CD14-positive monocyte (primary cell): ENCODE measurements at regions not wholly inside any gene's neighbourhood (a gene's known extent, or its start where the extent isn't known, plus 50 kb on each side); places are given as distances from the start of the nearest gene placed in this dataset.

ENCODE experiments used
- DNase-seq, 3 donors: peaks; one replicate each; pipeline ENCODE4 v3.0.0-alpha.2; 2011 to 2022
- H2AFZ ChIP-seq: 2 replicates; pipeline ENCODE4 v1.6.0; 2012; ENCODE audit warnings: mild to moderate bottlenecking, low read depth, low read length, inconsistent platforms; ENCODE audit not compliant: insufficient read depth, poor library complexity, severe bottlenecking
- H3K27ac ChIP-seq, 2 donors: 1 replicate in 1 of 2; 2 replicates in 1 of 2; pipeline ENCODE4 v1.5.1; 2012 to 2013; ENCODE audit warnings: low read length in 2 of 2, control low read depth in 1 of 2, inconsistent platforms in 1 of 2, low read depth in 1 of 2, mild to moderate bottlenecking in 1 of 2
- H3K27me3 ChIP-seq, 2 donors: one replicate each; pipeline versions ENCODE4 v1.6.0 to v1.6.1; 2011 to 2013; ENCODE audit warnings: low read length in 2 of 2; ENCODE audit not compliant: control insufficient read depth in 2 of 2, insufficient read depth in 2 of 2
- H3K36me3 ChIP-seq, 2 donors: replicated peaks in 1 of 2; 1 replicate in 1 of 2; 2 replicates in 1 of 2; pipeline versions ENCODE4 v1.5.1 to v1.6.1; 2012 to 2013; ENCODE audit warnings: low read length in 2 of 2, control low read depth in 1 of 2, inconsistent platforms in 1 of 2, mild to moderate bottlenecking in 1 of 2; ENCODE audit not compliant: insufficient read depth in 2 of 2, control insufficient read depth in 1 of 2
- H3K4me1 ChIP-seq, 2 donors: 1 replicate in 1 of 2; 2 replicates in 1 of 2; pipeline versions ENCODE4 v1.5.1 to v1.6.1; 2012 to 2013; ENCODE audit warnings: low read length in 2 of 2, control low read depth in 1 of 2, inconsistent platforms in 1 of 2, mild to moderate bottlenecking in 1 of 2, moderate library complexity in 1 of 2; ENCODE audit not compliant: insufficient read depth in 2 of 2, control insufficient read depth in 1 of 2
- H3K4me2 ChIP-seq: replicated peaks from 2 replicates; pipeline ENCODE3; 2012; ENCODE audit warnings: low read length, moderate library complexity, mild to moderate bottlenecking; ENCODE audit not compliant: poor library complexity, severe bottlenecking; ENCODE audit errors: extremely low read depth
- H3K4me3 ChIP-seq, 3 experiments: fragments of 200-600 bp in 1 of 3; sonication (generic) in 1 of 3; replicated peaks in 1 of 3; 1 replicate in 2 of 3; 2 replicates in 1 of 3; pipeline ENCODE4 v1.5.1; 2011 to 2013; ENCODE audit warnings: low read length in 3 of 3, mild to moderate bottlenecking in 3 of 3, control low read depth in 2 of 3, low read depth in 2 of 3, inconsistent platforms in 1 of 3, moderate library complexity in 1 of 3
- H3K79me2 ChIP-seq: 2 replicates; pipeline ENCODE4 v1.6.0; 2012; ENCODE audit warnings: mild to moderate bottlenecking, control low read depth, inconsistent platforms, low read length, moderate library complexity; ENCODE audit not compliant: insufficient read depth
- H3K9ac ChIP-seq: 2 replicates; pipeline ENCODE4 v1.6.0; 2017; ENCODE audit warnings: low read length, mild to moderate bottlenecking; ENCODE audit not compliant: insufficient read depth, poor library complexity, severe bottlenecking
- H3K9me3 ChIP-seq, 2 donors: replicated peaks in 1 of 2; 1 replicate in 1 of 2; 2 replicates in 1 of 2; pipeline versions ENCODE4 v1.5.1 to v1.6.1; 2012 to 2013; ENCODE audit warnings: low read length in 2 of 2, control low read depth in 1 of 2; ENCODE audit not compliant: control insufficient read depth in 1 of 2, insufficient read depth in 1 of 2
- H4K20me1 ChIP-seq: 2 replicates; pipeline ENCODE4 v1.6.0; 2012; ENCODE audit warnings: mild to moderate bottlenecking, low read length, control low read depth, moderate library complexity; ENCODE audit not compliant: insufficient read depth
- H3K27ac Mint-ChIP-seq, 7 donors: one replicate each; pipeline ENCODE4 v1.8.0; 2020; ENCODE audit warnings: mild to moderate bottlenecking in 7 of 7, mixed read lengths in 7 of 7, moderate library complexity in 6 of 7, inconsistent platforms in 2 of 7
- H3K27me3 Mint-ChIP-seq, 3 donors: one replicate each; pipeline ENCODE4 v1.8.0; 2021 to 2022; ENCODE audit warnings: low read depth in 3 of 3, mild to moderate bottlenecking in 3 of 3, mixed read lengths in 3 of 3, moderate library complexity in 3 of 3, inconsistent platforms in 1 of 3
- H3K36me3 Mint-ChIP-seq, 2 donors: one replicate each; pipeline ENCODE4 v1.8.0; 2020; ENCODE audit warnings: mixed read lengths in 2 of 2, inconsistent platforms in 1 of 2, mild to moderate bottlenecking in 1 of 2
- H3K4me1 Mint-ChIP-seq: one replicate; pipeline ENCODE4 v1.8.0; 2020; ENCODE audit warnings: mild to moderate bottlenecking, mixed read lengths
- H3K4me3 Mint-ChIP-seq, 2 donors: one replicate each; pipeline ENCODE4 v1.8.0; 2020; ENCODE audit warnings: mild to moderate bottlenecking in 2 of 2, mixed read lengths in 2 of 2, moderate library complexity in 1 of 2
- H3K9me3 Mint-ChIP-seq, 7 donors: one replicate each; pipeline ENCODE4 v1.8.0; 2020 to 2022; ENCODE audit warnings: mixed read lengths in 7 of 7, mild to moderate bottlenecking in 6 of 7, moderate library complexity in 6 of 7, inconsistent platforms in 2 of 7
- WGBS: methylation state at CpG from one replicate; pipeline ENCODE4 v1.1.5; 2013; ENCODE audit warnings: missing lambda C conversion rate; ENCODE audit not compliant: insufficient coverage; 5-methylcytosine and 5-hydroxymethylcytosine counted together
- intact Hi-C, 2 donors: fragments of 100-400 bp; cut with micrococcal nuclease; formaldehyde crosslinking; loops; one replicate each; pipeline versions ENCODE4 v1.15.0 to v1.15.1; 2023
- TF ChIP-seq, protein P1 (sequence below): fragments of 200-600 bp; IDR thresholded peaks from one replicate; pipeline ENCODE4 v1.8.0; 2022; ENCODE audit warnings: antibody characterized with exemption, mild to moderate bottlenecking

DNA sequence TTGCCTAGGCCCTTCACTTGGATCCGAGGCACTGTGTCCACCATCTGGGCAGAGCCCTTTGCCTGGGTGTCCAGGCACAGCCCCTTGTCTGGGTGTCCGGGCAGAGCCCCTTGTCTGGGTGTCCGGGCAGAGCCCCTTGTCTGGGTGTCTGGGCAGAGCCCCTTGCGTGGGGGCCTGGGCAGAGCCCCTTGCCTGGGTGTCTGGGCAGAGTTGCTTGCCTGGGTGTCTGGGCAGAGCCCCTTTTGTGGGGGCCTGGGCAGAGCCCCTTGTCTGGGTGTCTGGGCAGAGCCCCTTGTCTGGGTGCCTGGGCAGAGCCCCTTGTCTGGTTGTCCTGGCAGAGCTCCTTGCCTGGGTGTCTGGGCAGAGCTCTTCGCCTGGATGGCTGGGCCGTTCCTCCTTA is 443.4 kb upstream of the CDH4 start:
- H3K4me2 ChIP-seq: no peak overlapping the region
- Mint-ChIP-seq H3K4me1 (no peaks in the 10 kb centered on the region), H3K27ac (no peak overlapping the region), H3K4me3 (no peak overlapping the region), H3K36me3 (no peaks in the 10 kb centered on the region), H3K27me3 (peaks cover 0 to 3% (median 1%) of the 10 kb centered on the region in 3 donors), H3K9me3 (peaks cover 0 to 10% (median 2%) of the 10 kb centered on the region in 7 donors)
- no peak for DNase-seq
- no peak overlapping the region for H3K9ac ChIP-seq
- H2AFZ ChIP-seq: no peak overlapping the region
- WGBS: 100% methylated on average over 2 of the region's 6 CpGs
- intact Hi-C loops: no loop called here
- no peak overlapping the region for H3K4me3 ChIP-seq
- no peaks in the 10 kb centered on the region for H3K79me2 ChIP-seq
- H3K4me1 ChIP-seq: no peaks in the 10 kb centered on the region
- no peaks in the 10 kb centered on the region for H3K36me3 ChIP-seq
- TF ChIP-seq, protein P1, sequence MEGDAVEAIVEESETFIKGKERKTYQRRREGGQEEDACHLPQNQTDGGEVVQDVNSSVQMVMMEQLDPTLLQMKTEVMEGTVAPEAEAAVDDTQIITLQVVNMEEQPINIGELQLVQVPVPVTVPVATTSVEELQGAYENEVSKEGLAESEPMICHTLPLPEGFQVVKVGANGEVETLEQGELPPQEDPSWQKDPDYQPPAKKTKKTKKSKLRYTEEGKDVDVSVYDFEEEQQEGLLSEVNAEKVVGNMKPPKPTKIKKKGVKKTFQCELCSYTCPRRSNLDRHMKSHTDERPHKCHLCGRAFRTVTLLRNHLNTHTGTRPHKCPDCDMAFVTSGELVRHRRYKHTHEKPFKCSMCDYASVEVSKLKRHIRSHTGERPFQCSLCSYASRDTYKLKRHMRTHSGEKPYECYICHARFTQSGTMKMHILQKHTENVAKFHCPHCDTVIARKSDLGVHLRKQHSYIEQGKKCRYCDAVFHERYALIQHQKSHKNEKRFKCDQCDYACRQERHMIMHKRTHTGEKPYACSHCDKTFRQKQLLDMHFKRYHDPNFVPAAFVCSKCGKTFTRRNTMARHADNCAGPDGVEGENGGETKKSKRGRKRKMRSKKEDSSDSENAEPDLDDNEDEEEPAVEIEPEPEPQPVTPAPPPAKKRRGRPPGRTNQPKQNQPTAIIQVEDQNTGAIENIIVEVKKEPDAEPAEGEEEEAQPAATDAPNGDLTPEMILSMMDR: no peak
- H3K27me3 ChIP-seq: no peaks in the 10 kb centered on the region
- no peaks in the 10 kb centered on the region for H4K20me1 ChIP-seq
- peaks cover 0 to 9% of the 10 kb centered on the region in 2 donors for H3K9me3 ChIP-seq
- H3K27ac ChIP-seq: no peak overlapping the region

DNA sequence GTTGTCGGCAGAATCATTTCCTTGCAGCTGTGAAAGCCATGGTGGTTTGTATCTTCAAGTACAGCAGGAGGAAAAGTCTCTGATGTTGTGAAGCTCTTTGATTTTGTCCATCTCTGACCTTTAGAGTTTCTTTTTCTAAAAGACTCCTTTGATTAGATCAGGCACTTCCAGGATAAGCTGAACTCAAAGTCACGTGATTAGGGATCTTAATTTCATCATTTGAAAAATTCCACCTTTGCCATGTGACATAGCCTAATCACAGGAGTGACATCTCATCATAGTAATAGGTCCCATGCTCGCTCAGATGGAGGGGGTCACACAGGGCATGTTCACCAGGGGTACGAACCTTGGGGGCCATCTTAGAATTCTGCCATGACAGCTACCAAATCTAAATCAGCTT is 441.5 kb upstream of the CDH4 start:
- Mint-ChIP-seq H3K4me1 (no peaks in the 10 kb centered on the region), H3K27me3 (peaks cover 0 to 3% (median 0%) of the 10 kb centered on the region in 3 donors), H3K27ac (no peak overlapping the region), H3K36me3 (no peaks in the 10 kb centered on the region), H3K9me3 (peaks cover 0 to 11% (median 2%) of the 10 kb centered on the region in 7 donors), H3K4me3 (no peak overlapping the region)
- no peak overlapping the region for H3K4me2 ChIP-seq
- H3K4me1 ChIP-seq: no peaks in the 10 kb centered on the region
- H2AFZ ChIP-seq: no peak overlapping the region
- H3K27ac ChIP-seq: no peak overlapping the region
- DNase-seq: no peak
- no peaks in the 10 kb centered on the region for H3K36me3 ChIP-seq
- H3K4me3 ChIP-seq: no peak overlapping the region
- TF ChIP-seq, protein P1: no peak
- H3K27me3 ChIP-seq: no peaks in the 10 kb centered on the region
- no peaks in the 10 kb centered on the region for H3K79me2 ChIP-seq
- 92% methylated on average over 2 of the region's 4 CpGs for WGBS
- peaks cover 0 to 9% of the 10 kb centered on the region in 2 donors for H3K9me3 ChIP-seq
- no peaks in the 10 kb centered on the region for H4K20me1 ChIP-seq
- intact Hi-C loops: no loop called here
- H3K9ac ChIP-seq: no peak overlapping the region
